GM19023 (cell line): ENCODE measurements at regions not wholly inside any gene's neighbourhood (a gene's known extent, or its start where the extent isn't known, plus 50 kb on each side); places are given as distances from the start of the nearest gene placed in this dataset.

Experiments used
- ATAC-seq: cut with Tn5 transposase; IDR thresholded peaks from one replicate; pipeline ENCODE4 v1.9.1; 2021; ENCODE audit warnings: mild to moderate bottlenecking, moderate library complexity; ENCODE audit not compliant: unreplicated experiment

DNA sequence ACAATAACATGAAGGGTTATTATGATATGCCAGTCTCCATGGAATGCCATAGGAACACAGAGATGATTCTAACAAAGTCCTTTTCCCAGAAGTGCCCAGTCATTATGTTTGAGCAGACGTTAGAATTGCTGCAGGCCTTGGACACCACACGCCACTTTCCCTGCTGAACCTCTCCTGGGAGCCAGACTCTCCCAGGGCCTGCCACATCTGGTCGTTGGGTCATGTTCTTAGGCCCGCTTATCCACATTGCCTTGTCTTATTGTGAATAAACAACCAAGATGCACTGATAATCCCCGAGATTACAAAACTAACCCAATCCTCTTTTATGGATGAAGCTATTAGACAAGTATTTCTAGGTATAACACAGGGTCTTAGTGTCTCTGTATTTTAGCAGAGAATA lies 276.5 kb upstream of the CITED2 start:
- ATAC-seq: no peak

DNA sequence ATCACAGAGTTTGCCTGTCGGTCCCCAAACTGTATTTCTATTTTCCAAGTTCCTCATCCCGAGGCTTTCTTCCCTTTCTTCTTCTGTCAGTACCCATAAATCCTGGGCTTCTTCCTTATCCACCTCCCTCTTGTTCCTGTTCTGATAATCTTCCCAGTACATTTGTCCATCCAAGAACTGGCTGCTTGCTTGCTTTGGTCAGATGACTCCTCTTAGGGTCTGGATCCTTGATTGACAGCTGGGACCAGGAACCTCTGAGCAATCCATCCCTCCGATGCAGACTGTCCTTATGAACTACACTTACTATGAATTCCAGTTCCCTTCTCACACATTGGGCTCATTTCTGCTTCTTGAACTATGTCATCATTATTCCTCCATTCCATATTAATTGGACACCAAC lies 275.3 kb upstream of the CITED2 start:
- no peak for ATAC-seq

DNA sequence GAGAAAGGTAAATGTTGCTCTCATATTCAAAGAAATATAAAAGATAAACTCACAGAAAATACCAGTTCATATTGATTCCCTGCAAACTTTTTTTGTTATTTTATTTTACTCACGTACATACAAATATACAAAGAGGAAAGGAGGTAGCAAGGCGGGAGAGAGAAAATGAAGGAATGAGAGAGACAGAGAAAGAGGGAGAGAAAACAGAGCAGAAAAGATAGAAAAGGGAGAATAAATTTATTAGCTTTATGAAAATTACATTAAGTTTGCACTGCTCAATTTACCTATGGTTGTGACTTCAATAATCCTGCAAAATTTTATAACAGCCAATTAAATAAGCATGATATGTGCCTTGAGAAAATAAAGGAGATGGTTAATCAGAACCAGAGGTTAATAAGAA lies 274.7 kb upstream of the CITED2 start:
- ATAC-seq: no peak

DNA sequence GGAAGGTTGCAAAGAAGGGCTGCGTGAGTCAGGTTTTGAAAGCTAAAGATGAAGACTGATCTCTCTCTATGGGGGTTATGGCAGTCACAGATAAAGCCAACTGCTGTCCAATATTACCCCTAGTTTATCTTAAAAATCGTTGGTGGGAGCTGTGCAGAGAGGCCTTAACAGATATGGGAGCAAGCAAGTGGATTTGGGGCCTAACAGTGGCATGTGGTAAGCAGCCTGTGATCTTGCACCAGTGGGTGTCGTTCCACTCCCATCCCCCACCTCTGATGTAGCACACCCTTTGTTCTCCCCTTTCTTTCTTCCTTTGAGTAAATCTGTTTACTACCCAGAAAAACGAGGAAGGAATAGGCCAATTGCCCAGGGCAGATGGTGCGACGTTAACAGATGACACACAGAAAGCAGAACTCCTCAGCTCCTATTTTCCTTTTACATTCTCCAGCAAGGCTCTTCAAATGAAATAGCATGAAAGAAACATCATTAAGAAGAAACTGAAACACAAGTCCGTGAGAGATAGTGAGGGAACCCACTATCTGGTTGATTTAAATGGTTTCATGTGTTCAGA lies 274.1 kb upstream of the CITED2 start:
- no peak for ATAC-seq

GRCh38 chr6:139647841-139648240 lies 273.4 kb upstream of the CITED2 start:
- ATAC-seq: no peak

GRCh38 chr6:139647016-139647415 lies 272.6 kb upstream of the CITED2 start:
- no peak for ATAC-seq

DNA sequence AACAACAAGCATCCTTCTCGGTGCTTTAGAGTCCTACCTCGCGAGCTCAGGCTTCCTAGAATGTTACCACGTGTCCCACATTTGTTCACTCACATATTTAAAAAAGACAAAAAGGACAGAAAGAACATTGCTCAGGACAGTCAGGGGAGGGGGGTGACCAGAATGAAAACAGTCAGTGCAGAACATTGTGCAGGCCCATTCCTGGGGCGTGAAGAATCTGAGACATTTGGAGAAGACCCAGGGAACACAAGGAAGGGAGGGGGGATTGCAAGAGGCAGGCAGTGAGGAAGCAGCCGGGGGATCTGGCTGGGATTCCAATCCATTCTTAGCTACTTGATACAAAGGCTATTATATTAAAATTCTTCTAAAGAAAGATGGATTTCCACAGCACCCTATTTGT lies 270.4 kb upstream of the CITED2 start:
- ATAC-seq: no peak

DNA sequence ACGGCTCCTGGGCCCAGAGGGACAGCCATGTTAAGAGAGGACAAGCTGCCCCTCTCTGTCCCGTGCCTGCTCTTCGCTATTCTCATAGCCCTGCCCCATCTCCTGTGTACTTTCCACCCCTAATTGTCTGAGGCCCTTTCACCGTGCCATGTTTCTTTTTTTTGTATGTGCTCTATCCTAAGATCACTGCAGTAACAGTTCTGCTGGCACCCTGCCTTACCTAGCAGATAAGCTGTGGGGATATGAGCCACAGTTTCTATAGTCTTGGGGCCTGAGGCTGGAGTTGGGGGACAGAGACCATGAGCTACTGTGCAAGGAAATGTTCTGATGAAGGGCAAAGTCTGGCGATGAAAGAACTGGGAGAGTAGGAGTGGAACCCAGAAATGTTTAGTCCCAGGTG lies 269.5 kb upstream of the CITED2 start:
- ATAC-seq: no peak

DNA sequence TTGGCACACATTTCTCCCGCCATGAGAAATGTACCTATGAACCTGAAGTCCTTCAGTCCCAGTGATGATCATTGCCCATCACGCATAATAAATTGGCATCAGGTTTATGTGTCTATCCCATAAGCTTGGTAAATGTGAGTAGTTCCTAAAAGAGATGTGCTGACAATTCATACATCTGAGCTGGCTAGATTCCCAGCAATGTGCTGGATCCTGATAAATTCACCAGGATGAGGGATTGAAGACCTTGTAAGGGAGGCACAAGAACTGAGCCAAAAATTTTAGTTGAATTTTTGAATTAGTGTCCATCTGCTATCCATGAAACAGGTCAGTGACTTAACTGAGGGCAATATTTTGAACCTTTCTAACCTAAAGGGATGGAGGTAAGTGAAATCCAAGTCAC lies 267.9 kb upstream of the CITED2 start:
- ATAC-seq: no peak

DNA sequence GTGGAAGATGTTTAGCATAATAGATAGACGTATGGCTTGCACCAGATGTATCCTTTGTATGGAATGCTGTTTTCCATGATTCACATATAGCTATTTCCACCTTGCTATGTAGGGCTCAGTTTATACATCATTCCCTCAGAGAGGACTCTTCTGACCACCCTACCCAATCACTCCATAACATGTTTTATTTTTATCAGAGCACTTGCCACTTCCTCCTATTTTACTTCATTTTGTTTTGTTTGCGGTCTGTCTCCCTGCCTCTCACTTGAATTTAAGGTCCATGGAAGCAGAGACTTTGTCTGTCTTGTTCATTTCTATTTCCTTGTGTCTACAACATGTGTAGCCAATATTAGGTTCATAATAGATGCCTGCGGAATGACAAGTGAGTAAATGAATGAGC lies 266.9 kb upstream of the CITED2 start:
- ATAC-seq: no peak

DNA sequence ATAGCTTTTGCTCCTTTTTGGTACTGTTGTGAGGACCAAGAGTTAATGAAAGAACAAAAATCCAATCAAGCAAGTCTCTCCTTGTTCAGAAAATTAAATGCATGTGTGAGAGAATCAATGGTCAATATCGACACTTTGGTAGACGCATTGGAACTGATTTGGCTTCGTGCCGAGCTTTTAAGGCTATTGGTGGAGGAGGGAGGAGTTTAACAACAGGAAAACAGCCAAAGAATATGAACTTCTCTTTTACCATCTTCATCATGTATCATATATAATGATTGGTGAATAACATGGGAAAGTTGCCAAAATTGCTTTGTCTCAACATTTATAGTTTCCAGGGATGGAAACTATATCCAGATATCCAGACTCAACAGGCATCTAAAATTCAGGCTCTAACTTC lies 266.5 kb upstream of the CITED2 start:
- no peak for ATAC-seq

GRCh38 chr6:139640448-139640847 lies 266.0 kb upstream of the CITED2 start:
- ATAC-seq: peak; percentile 88

- ATAC-seq: no peak
Measured at GRCh38 chr6:139639507-139639906, 265.1 kb upstream of the CITED2 start.

GRCh38 chr6:139638179-139638941 lies 263.9 kb upstream of the CITED2 start:
- no peak for ATAC-seq

DNA sequence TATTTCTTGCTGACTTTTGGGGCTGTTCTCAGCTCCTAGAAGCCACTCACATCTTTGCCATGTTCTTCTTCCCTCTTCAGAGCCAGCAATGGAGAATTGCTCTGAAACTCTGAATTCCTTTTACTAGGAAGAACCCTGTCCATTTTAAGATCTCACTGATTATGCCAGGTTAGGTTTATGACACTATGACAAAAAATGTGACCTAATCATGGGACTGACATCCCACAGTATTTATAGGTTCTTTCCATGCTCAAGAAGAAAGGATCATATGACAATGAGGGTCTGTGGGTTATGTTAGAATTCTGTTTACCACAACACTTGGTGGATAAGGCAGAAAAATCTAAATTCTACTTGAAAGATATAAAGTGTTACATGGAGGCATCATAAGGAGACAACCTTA lies 263.3 kb upstream of the CITED2 start:
- ATAC-seq: no peak

- no peak for ATAC-seq
Measured at GRCh38 chr6:139636391-139636790, 261.9 kb upstream of the CITED2 start.

DNA sequence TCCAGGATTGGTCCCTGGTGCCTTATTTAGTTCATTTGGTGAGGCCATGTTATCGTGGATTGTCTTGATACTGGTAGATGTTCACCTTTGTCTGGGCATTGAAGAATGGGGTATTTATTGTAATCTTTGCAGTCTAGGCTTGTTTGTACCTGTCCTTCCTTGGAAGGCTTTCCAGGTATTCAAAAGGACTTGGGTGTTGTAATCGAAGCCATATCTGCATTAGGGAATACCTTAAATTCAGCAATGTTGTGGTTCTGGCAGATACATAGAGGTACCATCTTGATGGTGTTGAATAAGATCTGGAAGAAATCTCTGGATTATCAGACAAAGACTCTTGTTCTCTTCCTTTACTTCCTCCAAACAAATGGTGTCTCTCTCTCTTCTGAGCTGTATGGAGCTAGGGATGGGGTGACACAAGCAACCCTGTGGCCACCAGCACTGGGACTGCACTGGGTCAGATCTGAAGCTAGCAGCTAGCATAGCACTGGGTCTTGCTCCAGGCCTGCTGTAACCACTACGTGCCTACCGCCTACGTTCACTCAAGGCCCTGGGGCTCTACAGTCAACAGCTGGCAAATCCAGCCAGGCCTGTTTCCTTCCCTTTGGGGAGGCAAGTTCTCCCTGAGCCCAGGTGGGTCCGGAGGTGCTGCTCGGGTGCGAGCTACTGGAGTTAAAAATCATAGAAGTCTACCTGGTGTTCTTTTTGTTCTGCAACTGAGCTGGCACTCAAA lies 261.1 kb upstream of the CITED2 start:
- no peak for ATAC-seq

DNA sequence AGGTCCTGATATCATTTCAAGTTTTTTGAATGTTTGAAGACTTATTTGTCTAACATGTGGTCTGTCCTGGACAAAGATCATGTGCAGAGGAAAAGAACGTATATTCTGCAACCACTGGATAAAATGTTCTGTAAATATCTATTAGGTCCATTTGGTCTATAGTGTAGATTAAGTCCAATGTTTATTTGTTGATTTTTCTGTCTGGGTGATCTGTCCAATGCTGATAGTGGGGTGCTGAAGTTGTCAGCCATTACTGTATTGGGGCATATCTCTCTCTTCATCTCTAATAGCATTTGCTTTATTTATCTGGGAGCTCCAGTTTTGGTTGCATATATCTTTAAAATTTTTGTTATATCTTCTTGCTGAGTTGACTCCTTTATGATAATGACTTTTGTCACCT lies 258.4 kb upstream of the CITED2 start:
- no peak for ATAC-seq

DNA sequence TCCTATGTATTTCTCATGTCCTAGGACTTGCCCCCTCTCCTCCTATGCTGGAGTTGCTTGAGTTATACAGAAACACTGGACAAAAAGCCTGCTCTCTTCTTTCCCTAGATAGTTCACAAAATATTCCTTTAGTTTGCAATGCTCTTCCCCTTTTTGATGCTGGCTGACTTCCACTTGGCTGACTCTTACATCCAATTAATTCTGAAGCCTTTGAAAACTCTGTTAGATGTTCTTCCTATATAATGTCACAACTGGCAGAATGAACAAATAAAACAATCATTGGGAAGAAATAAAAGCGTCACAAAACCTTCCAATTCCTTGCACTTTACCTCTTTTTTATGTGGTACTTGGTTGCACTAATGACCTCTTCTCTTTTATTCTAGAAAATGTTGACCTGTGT lies 253.8 kb upstream of the CITED2 start:
- no peak for ATAC-seq

DNA sequence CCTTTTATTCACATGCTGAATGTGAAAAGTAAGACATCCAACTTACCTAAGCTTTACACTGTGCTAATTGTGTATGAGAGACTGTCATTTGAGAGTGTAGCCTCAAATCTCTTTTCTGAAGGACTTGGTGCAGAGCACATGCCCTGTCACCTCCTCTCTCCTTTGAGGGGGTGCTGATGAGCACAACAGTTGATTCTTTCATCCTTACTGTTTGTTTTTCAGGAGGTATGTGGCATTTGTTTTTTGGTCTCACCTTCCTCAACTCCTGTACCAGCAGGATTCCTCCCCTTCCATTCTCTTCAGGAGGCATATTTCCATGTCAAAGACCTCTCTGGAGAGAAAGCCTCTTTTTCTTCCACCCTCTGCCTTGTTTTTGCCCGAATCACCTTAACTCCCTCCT lies 252.6 kb upstream of the CITED2 start:
- ATAC-seq: no peak

GRCh38 chr6:139625998-139626975 lies 251.8 kb upstream of the CITED2 start:
- ATAC-seq: no peak
